PC-3 (cell line): ENCODE measurements at regions not wholly inside any gene's neighbourhood (a gene's known extent, or its start where the extent isn't known, plus 50 kb on each side); places are given as distances from the start of the nearest gene placed in this dataset.

Experiments
- ATAC-seq: fragments of 200-7000 bp; cut with Tn5 transposase; 2 replicates; pipeline ENCODE4 v1.9.1; 2020; ENCODE audit warnings: mild to moderate bottlenecking, moderate library complexity
- BruUV-seq: library from RNA; stranded (reverse); fragments of 400-500 nt; replicated peaks from 2 replicates; lab custom pipeline; 2021; lab: Mats Ljungman, UMichigan
- CTCF ChIA-PET: fragments of 300-600 bp; sonication (Branson Sonifier 250); formaldehyde crosslinking; loops from one replicate; lab custom pipeline; 2022; ENCODE audit warnings: antibody characterized with exemption; lab: Charles Lee
- POLR2A ChIA-PET: fragments of 300-600 bp; sonication (Branson Sonifier 250); formaldehyde crosslinking; loops from one replicate; lab custom pipeline; 2022; ENCODE audit warnings: antibody characterized with exemption; ENCODE audit not compliant: unreplicated experiment; lab: Charles Lee
- DNase-seq: peaks from one replicate; pipeline ENCODE4 v3.0.0-alpha.2; 2015
- H2AFZ ChIP-seq: fragments of 300-600 bp; sonication (generic); 2 replicates; pipeline ENCODE4 v1.6.0; 2016; ENCODE audit warnings: antibody characterized with exemption, low read length
- H3F3A ChIP-seq: fragments of 300-600 bp; sonication (generic); one replicate; pipeline ENCODE4 v1.6.0; 2017; ENCODE audit warnings: antibody characterized with exemption, low read length, control low read depth, mild to moderate bottlenecking; ENCODE audit not compliant: unreplicated experiment
- H3K27ac ChIP-seq: fragments of 300-600 bp; sonication (generic); 2 replicates; pipeline ENCODE4 v1.5.1; 2016; ENCODE audit warnings: mild to moderate bottlenecking, low read length
- H3K27me3 ChIP-seq: fragments of 300-600 bp; sonication (generic); 2 replicates; pipeline ENCODE4 v1.6.1; 2016; ENCODE audit warnings: low read length, mixed read lengths
- H3K36me3 ChIP-seq: fragments of 300-600 bp; sonication (generic); 2 replicates; pipeline ENCODE4 v1.6.1; 2016; ENCODE audit warnings: low read depth, mixed run types, low read length, mixed read lengths
- H3K4me1 ChIP-seq: fragments of 300-600 bp; sonication (generic); 2 replicates; pipeline ENCODE4 v1.5.1; 2016; ENCODE audit warnings: low read length; ENCODE audit not compliant: insufficient read depth
- H3K4me2 ChIP-seq: fragments of 300-600 bp; sonication (generic); 2 replicates; pipeline ENCODE4 v1.6.0; 2016; ENCODE audit warnings: low read length
- H3K4me3 ChIP-seq: fragments of 300-600 bp; sonication (generic); 2 replicates; pipeline ENCODE4 v1.5.1; 2016; ENCODE audit warnings: mild to moderate bottlenecking, low read length, mixed read lengths
- H3K79me2 ChIP-seq: fragments of 300-600 bp; sonication (generic); 2 replicates; pipeline ENCODE4 v1.6.1; 2017; ENCODE audit warnings: low read length, mixed read lengths
- H3K9ac ChIP-seq: fragments of 300-600 bp; sonication (generic); 2 replicates; pipeline ENCODE4 v1.6.0; 2016; ENCODE audit warnings: mild to moderate bottlenecking, low read length
- H3K9me2 ChIP-seq: fragments of 300-600 bp; sonication (generic); replicated peaks from 2 replicates; pipeline ENCODE4 v1.6.1; 2016; ENCODE audit warnings: mixed run types, low read length, mixed read lengths
- H3K9me3 ChIP-seq: fragments of 300-600 bp; sonication (generic); 2 replicates; pipeline ENCODE4 v1.6.1; 2016; ENCODE audit warnings: low read length, mixed read lengths
- H4K20me1 ChIP-seq: fragments of 300-600 bp; sonication (generic); 2 replicates; pipeline ENCODE4 v1.6.1; 2016; ENCODE audit warnings: low read length, mixed read lengths
- EZH2 ChIP-seq: fragments of 300-600 bp; sonication (generic); IDR thresholded peaks from one replicate; pipeline ENCODE4 v1.6.1; 2017; ENCODE audit warnings: antibody characterized with exemption, mild to moderate bottlenecking, low read length; ENCODE audit not compliant: unreplicated experiment
- EZH2phosphoT487 ChIP-seq: fragments of 300-600 bp; sonication (generic); IDR thresholded peaks from 2 replicates; pipeline ENCODE4 v1.6.1; 2018; ENCODE audit warnings: mild to moderate bottlenecking, antibody characterized with exemption, low read length, borderline replicate concordance
- intact Hi-C: fragments of 100-400 bp; cut with micrococcal nuclease; formaldehyde crosslinking; loops from 2 replicates; pipeline ENCODE4 v1.9.0; 2023
- TF ChIP-seq, protein P1 (sequence below): fragments of 300-600 bp; sonication (generic); conservative IDR thresholded peaks from 2 replicates; pipeline ENCODE4 v1.5.1; 2017; ENCODE audit warnings: antibody characterized with exemption, low read depth, mild to moderate bottlenecking, low read length

- no peak overlapping the region for H3K9ac ChIP-seq
- no peaks in the 10 kb centered on the region for H3K36me3 ChIP-seq
- H2AFZ ChIP-seq = no peak overlapping the region
- DNase-seq (no peak), ATAC-seq (no peak)
- H3F3A ChIP-seq = no peaks in the 10 kb centered on the region
- no peaks in the 10 kb centered on the region for H3K9me3 ChIP-seq
- ChIA-PET CTCF (no interaction called here), POLR2A (no interaction called here)
- H3K4me2 ChIP-seq = no peak overlapping the region
- H4K20me1 ChIP-seq = no peaks in the 10 kb centered on the region
- no TSS peak for BruUV-seq
- no peaks in the 10 kb centered on the region for H3K4me1 ChIP-seq
- H3K27ac ChIP-seq = no peak overlapping the region
- no peak for TF ChIP-seq EZH2phosphoT487
- no peak for TF ChIP-seq EZH2
- TF ChIP-seq, protein P1, sequence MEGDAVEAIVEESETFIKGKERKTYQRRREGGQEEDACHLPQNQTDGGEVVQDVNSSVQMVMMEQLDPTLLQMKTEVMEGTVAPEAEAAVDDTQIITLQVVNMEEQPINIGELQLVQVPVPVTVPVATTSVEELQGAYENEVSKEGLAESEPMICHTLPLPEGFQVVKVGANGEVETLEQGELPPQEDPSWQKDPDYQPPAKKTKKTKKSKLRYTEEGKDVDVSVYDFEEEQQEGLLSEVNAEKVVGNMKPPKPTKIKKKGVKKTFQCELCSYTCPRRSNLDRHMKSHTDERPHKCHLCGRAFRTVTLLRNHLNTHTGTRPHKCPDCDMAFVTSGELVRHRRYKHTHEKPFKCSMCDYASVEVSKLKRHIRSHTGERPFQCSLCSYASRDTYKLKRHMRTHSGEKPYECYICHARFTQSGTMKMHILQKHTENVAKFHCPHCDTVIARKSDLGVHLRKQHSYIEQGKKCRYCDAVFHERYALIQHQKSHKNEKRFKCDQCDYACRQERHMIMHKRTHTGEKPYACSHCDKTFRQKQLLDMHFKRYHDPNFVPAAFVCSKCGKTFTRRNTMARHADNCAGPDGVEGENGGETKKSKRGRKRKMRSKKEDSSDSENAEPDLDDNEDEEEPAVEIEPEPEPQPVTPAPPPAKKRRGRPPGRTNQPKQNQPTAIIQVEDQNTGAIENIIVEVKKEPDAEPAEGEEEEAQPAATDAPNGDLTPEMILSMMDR = no peak
- no peaks in the 10 kb centered on the region for H3K79me2 ChIP-seq
- no peaks in the 10 kb centered on the region; the same call in 1 of the 2 replicates for H3K9me2 ChIP-seq
- H3K27me3 ChIP-seq = no peaks in the 10 kb centered on the region; the same call in 1 of the 2 replicates
- intact Hi-C loops = no loop called here
- no peak overlapping the region for H3K4me3 ChIP-seq
Measured at GRCh38 chr2:14322306-14322705, 310.2 kb upstream of the LRATD1 start.

DNA sequence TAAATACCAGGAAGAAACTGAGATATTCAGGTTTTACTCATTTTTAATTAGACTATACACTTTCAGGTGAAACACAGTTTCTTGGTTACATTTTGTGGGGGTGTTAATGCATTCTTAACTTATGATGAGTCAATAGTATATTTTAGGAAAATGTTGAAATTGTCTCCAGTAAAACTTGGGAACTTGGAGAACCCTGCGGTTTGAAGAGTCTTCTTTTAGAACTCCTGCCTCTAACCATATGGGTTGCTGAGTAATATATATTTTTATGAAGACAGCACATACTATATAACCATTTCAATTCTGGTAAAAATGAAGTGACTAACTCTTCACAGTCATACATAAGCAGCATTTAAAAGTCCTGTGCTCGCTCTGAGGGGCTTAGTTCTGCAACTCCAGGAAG is 308.2 kb upstream of the LRATD1 start:
- ATAC-seq (no peak), DNase-seq (no peak)
- BruUV-seq = no TSS peak
- no peaks in the 10 kb centered on the region; the same call in 1 of the 2 replicates for H3K9me2 ChIP-seq
- TF ChIP-seq, protein P1 = no peak
- no peak for TF ChIP-seq EZH2phosphoT487
- TF ChIP-seq EZH2 = no peak
- no peaks in the 10 kb centered on the region for H4K20me1 ChIP-seq
- H2AFZ ChIP-seq = no peak overlapping the region
- POLR2A ChIA-PET = no interaction called here
- no peak overlapping the region for H3K9ac ChIP-seq
- H3K27ac ChIP-seq = no peak overlapping the region
- no peaks in the 10 kb centered on the region for H3K36me3 ChIP-seq
- no peak overlapping the region for H3K4me3 ChIP-seq
- H3F3A ChIP-seq = no peaks in the 10 kb centered on the region
- CTCF ChIA-PET = no interaction called here
- no peak overlapping the region for H3K4me2 ChIP-seq
- no peaks in the 10 kb centered on the region for H3K9me3 ChIP-seq
- no peaks in the 10 kb centered on the region for H3K79me2 ChIP-seq
- peaks cover 4% of the 10 kb centered on the region; the same call in 1 of the 2 replicates for H3K27me3 ChIP-seq
- intact Hi-C loops = no loop called here
- H3K4me1 ChIP-seq = no peaks in the 10 kb centered on the region

DNA sequence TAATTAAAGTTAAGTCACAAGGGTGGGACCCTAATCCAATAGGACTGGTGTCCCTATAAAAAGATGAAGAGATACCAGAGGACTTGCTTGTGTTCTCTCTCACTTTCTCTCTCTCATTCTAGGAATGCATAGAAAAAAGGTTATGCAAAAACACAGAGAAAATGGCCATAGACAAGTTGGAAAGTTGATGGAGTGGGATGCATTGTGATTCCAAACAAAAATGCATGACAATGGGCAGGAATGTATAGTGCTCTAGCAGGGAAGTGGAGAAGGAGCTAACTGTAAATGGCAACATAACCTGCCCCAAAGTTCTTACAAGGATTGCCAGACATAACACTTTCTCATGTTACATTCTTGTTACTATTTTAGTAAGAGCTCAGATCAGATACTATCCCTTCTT is 301.6 kb upstream of the LRATD1 start:
- no peaks in the 10 kb centered on the region for H3K36me3 ChIP-seq
- DNase-seq (no peak), ATAC-seq (no peak)
- TF ChIP-seq EZH2phosphoT487 = no peak
- no peak for TF ChIP-seq EZH2
- TF ChIP-seq, protein P1 = no peak
- H3K27ac ChIP-seq = no peak overlapping the region
- ChIA-PET CTCF (no interaction called here), POLR2A (no interaction called here)
- no peaks in the 10 kb centered on the region for H3F3A ChIP-seq
- H2AFZ ChIP-seq = no peak overlapping the region
- BruUV-seq = no TSS peak
- H3K79me2 ChIP-seq = no peaks in the 10 kb centered on the region
- H3K27me3 ChIP-seq = peaks cover 7% of the 10 kb centered on the region; the same call in 1 of the 2 replicates
- no peaks in the 10 kb centered on the region for H3K4me1 ChIP-seq
- intact Hi-C loops = no loop called here
- H3K9me3 ChIP-seq = no peaks in the 10 kb centered on the region
- no peaks in the 10 kb centered on the region for H4K20me1 ChIP-seq
- H3K4me2 ChIP-seq = no peak overlapping the region
- no peak overlapping the region for H3K4me3 ChIP-seq
- no peak overlapping the region for H3K9ac ChIP-seq
- no peaks in the 10 kb centered on the region for H3K9me2 ChIP-seq
